Neural progenitor cell (in vitro differentiated cells): ENCODE measurements at regions not wholly inside any gene's neighbourhood (a gene's known extent, or its start where the extent isn't known, plus 50 kb on each side); places are given as distances from the start of the nearest gene placed in this dataset.
A peak's percentile ranks its signal among the peaks of the same experiment; 100 is the strongest.

ENCODE experiments used
- DNase-seq: peaks from one replicate; pipeline ENCODE4 v3.0.0-alpha.2; 2016; ENCODE audit warnings: low spot score
- H2AFZ ChIP-seq: fragments of 200-600 bp; sonication (generic); replicated peaks from 2 replicates; pipeline ENCODE4 v1.6.1; 2016; ENCODE audit warnings: antibody characterized with exemption
- H3F3A ChIP-seq: fragments of 200-600 bp; sonication (generic); 2 replicates; pipeline ENCODE4 v1.6.1; 2016; ENCODE audit warnings: antibody characterized with exemption, low read depth
- H3K27ac ChIP-seq: fragments of 200-600 bp; sonication (generic); 2 replicates; pipeline ENCODE4 v1.5.1; 2016; ENCODE audit warnings: mild to moderate bottlenecking
- H3K27me3 ChIP-seq: fragments of 200-600 bp; sonication (generic); 2 replicates; pipeline ENCODE4 v1.6.1; 2016; ENCODE audit warnings: mild to moderate bottlenecking, moderate library complexity
- H3K36me3 ChIP-seq: fragments of 200-600 bp; sonication (generic); 2 replicates; pipeline ENCODE4 v1.5.1; 2016
- H3K4me1 ChIP-seq: fragments of 200-600 bp; sonication (generic); 2 replicates; pipeline ENCODE4 v1.6.1; 2016; ENCODE audit warnings: mixed run types
- H3K4me2 ChIP-seq: fragments of 200-600 bp; sonication (generic); 2 replicates; pipeline ENCODE4 v1.6.1; 2016
- H3K4me3 ChIP-seq: fragments of 200-600 bp; sonication (generic); 2 replicates; pipeline ENCODE4 v1.5.1; 2016
- H3K79me2 ChIP-seq: fragments of 200-600 bp; sonication (generic); 2 replicates; pipeline ENCODE4 v1.6.1; 2016; ENCODE audit warnings: low read depth
- H3K9ac ChIP-seq: fragments of 200-600 bp; sonication (generic); 2 replicates; pipeline ENCODE4 v1.6.1; 2016
- H3K9me3 ChIP-seq: fragments of 200-600 bp; sonication (generic); 2 replicates; pipeline ENCODE4 v1.5.1; 2016; ENCODE audit warnings: low read depth
- H4K20me1 ChIP-seq: fragments of 200-600 bp; sonication (generic); 2 replicates; pipeline ENCODE4 v1.6.1; 2016; ENCODE audit warnings: low read depth
- H3K27ac Mint-ChIP-seq: 3 replicates; pipeline ENCODE4 v1.8.0; 2021; ENCODE audit warnings: mixed read lengths
- H3K27me3 Mint-ChIP-seq: 2 replicates; pipeline ENCODE4 v1.8.0; 2022; ENCODE audit warnings: low read depth, mild to moderate bottlenecking, inconsistent platforms, moderate library complexity, mixed read lengths; ENCODE audit not compliant: insufficient read depth
- H3K36me3 Mint-ChIP-seq: 3 replicates; pipeline ENCODE4 v1.8.0; 2021; ENCODE audit warnings: mixed read lengths
- H3K4me1 Mint-ChIP-seq: 3 replicates; pipeline ENCODE4 v1.8.0; 2021; ENCODE audit warnings: mixed read lengths
- H3K4me3 Mint-ChIP-seq: 3 replicates; pipeline ENCODE4 v1.8.0; 2021; ENCODE audit warnings: mild to moderate bottlenecking, moderate library complexity, mixed read lengths
- H3K9me3 Mint-ChIP-seq: 3 replicates; pipeline ENCODE4 v1.8.0; 2020; ENCODE audit warnings: mixed read lengths
- CTCF ChIP-seq: fragments of 200-600 bp; sonication (generic); IDR thresholded peaks from 2 replicates; pipeline ENCODE4 v1.5.1; 2017; ENCODE audit warnings: antibody characterized with exemption, mild to moderate bottlenecking
- EZH2 ChIP-seq: fragments of 200-600 bp; sonication (generic); IDR thresholded peaks from 2 replicates; pipeline ENCODE4 v1.6.1; 2017; ENCODE audit warnings: antibody characterized with exemption, mild to moderate bottlenecking, moderate library complexity
- EZH2phosphoT487 ChIP-seq: fragments of 200-600 bp; sonication (generic); IDR thresholded peaks from 2 replicates; pipeline ENCODE4 v1.6.1; 2017; ENCODE audit warnings: antibody characterized with exemption

DNA sequence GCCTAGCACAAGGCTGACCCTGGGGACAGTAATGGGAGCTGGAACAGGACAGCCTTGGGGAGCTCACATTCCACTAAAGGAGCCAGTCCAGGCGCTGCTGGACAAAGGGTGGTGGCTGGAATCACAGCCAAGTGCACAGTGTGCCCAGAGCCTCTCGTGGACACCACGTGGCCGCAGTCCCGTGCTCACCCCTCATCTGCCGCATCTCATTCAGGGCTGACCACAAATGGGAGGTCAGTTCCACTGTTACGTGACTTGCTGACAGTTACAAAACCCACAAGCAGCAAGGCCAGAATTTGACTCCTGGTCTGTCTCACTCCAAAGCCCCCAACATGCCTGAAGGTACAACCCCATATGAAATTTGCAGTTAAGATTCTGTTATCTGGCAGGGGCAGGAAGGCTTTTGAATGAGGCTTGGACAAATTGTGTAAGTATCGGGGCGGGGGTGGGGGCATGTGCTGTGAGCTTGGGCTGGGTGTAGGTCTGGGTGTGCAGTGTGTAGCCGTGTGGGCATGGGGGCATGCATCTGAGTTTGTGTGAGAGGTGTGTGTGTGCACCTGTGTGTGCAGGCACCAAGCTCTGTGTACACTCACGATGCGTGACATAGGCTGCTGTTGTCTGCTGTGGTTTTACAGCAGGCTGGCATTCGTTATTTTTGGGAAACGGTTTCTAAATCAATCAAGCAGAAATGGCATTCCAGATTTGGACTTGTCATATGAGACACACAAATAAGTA is 301.7 kb downstream of the BRD1 start:
- Histone ChIP-seq H3K4me1 (peaks cover 3% of the 10 kb centered on the region), H3K4me3 (no peak overlapping the region), H4K20me1 (no peaks in the 10 kb centered on the region), H2AFZ (no peak overlapping the region), H3K9me3 (no peaks in the 10 kb centered on the region), H3F3A (no peaks in the 10 kb centered on the region), H3K27ac (no peak overlapping the region), H3K36me3 (no peaks in the 10 kb centered on the region), H3K27me3 (no peaks in the 10 kb centered on the region), H3K79me2 (no peaks in the 10 kb centered on the region), H3K9ac (no peak overlapping the region), H3K4me2 (no peak overlapping the region)
- no peaks in the 10 kb centered on the region for H3K36me3 Mint-ChIP-seq
- H3K9me3 Mint-ChIP-seq = peaks cover 5% of the 10 kb centered on the region
- peaks cover 19% of the 10 kb centered on the region for H3K4me1 Mint-ChIP-seq
- H3K27ac Mint-ChIP-seq = peak overlapping the region; percentile 73
- no peak for TF ChIP-seq EZH2
- no peak for TF ChIP-seq CTCF
- no peak for TF ChIP-seq EZH2phosphoT487
- peaks cover 20% of the 10 kb centered on the region for H3K27me3 Mint-ChIP-seq
- DNase-seq = no peak
- no peak overlapping the region for H3K4me3 Mint-ChIP-seq

DNA sequence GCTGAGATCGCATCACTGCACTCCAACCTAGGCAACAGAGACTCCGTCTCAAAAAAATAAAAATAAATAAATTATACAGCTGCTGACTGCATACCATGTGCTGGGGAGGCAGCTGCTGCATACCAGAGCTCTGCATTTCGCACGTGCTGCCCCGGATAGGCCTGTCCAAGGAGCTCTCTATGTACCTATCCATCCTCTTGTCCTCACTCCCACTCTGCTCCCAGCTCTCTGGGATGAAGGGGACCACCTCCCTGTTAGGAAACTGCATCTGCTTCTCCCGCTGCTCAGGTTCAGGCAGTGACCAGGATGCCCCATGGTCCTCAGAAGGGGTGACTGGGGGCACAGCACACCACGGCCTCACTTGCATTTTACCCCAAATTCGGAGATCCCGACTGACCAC is 302.3 kb downstream of the BRD1 start:
- DNase-seq = no peak
- TF ChIP-seq EZH2 (no peak), CTCF (no peak), EZH2phosphoT487 (no peak)
- no peaks in the 10 kb centered on the region for H3K79me2 ChIP-seq
- Mint-ChIP-seq H3K27ac (peak overlapping the region; percentile 73), H3K36me3 (no peaks in the 10 kb centered on the region), H3K27me3 (peaks cover 20% of the 10 kb centered on the region), H3K4me1 (peaks cover 19% of the 10 kb centered on the region), H3K9me3 (peaks cover 5% of the 10 kb centered on the region), H3K4me3 (no peak overlapping the region)
- H4K20me1 ChIP-seq = no peaks in the 10 kb centered on the region
- H3K4me2 ChIP-seq = no peak overlapping the region
- no peak overlapping the region for H3K27ac ChIP-seq
- H3K9me3 ChIP-seq = no peaks in the 10 kb centered on the region
- no peak overlapping the region for H3K4me3 ChIP-seq
- H3F3A ChIP-seq = no peaks in the 10 kb centered on the region
- H2AFZ ChIP-seq = no peak overlapping the region
- no peaks in the 10 kb centered on the region for H3K36me3 ChIP-seq
- H3K27me3 ChIP-seq = no peaks in the 10 kb centered on the region
- H3K4me1 ChIP-seq = peaks cover 3% of the 10 kb centered on the region
- H3K9ac ChIP-seq = no peak overlapping the region

- Mint-ChIP-seq H3K9me3 (peaks cover 4% of the 10 kb centered on the region), H3K36me3 (no peaks in the 10 kb centered on the region), H3K27me3 (peaks cover 20% of the 10 kb centered on the region), H3K4me3 (no peak overlapping the region), H3K27ac (peak overlapping the region; percentile 93), H3K4me1 (peaks cover 22% of the 10 kb centered on the region)
- peaks cover 5% of the 10 kb centered on the region for H3K4me1 ChIP-seq
- no peak overlapping the region for H3K9ac ChIP-seq
- no peak overlapping the region for H3K27ac ChIP-seq
- H3K79me2 ChIP-seq = no peaks in the 10 kb centered on the region
- no peak overlapping the region for H3K4me2 ChIP-seq
- no peak for DNase-seq
- TF ChIP-seq EZH2 (no peak), EZH2phosphoT487 (no peak), CTCF (no peak)
- no peaks in the 10 kb centered on the region for H4K20me1 ChIP-seq
- H2AFZ ChIP-seq = no peak overlapping the region
- H3K4me3 ChIP-seq = no peak overlapping the region
- H3K9me3 ChIP-seq = no peaks in the 10 kb centered on the region
- H3K27me3 ChIP-seq = no peaks in the 10 kb centered on the region
- H3K36me3 ChIP-seq = no peaks in the 10 kb centered on the region
- H3F3A ChIP-seq = no peaks in the 10 kb centered on the region
Measured at GRCh38 chr22:49524362-49524761, 303.3 kb downstream of the BRD1 start.
